NCI-H774 (cell line): ENCODE measurements at regions not wholly inside any gene's neighbourhood (a gene's known extent, or its start where the extent isn't known, plus 50 kb on each side); places are given as distances from the start of the nearest gene placed in this dataset.

ENCODE experiments used
- DNase-seq: peaks from one replicate; lab custom pipeline; 2025; lab: John Stamatoyannopoulos, UW

DNA sequence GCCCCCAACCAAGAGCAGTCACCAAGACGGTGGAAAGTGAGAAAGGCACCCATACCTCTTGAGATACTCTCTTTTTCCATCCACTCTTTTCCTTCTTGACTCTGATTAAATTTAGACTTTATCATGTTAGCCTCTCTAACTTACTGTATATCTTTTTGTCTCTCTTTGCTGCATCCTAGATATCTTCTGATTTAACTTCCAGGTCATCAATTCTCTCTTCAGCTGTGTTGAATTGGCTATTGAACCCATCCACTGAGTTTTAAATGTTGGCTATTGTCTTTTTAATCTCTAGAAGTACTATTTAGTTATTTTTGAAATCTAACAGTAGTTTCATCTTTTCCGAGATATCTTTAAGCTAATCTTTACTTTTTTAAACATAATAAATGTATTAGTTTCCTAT is 78.3 kb upstream of the MBOAT2 start:
- no peak for DNase-seq

DNA sequence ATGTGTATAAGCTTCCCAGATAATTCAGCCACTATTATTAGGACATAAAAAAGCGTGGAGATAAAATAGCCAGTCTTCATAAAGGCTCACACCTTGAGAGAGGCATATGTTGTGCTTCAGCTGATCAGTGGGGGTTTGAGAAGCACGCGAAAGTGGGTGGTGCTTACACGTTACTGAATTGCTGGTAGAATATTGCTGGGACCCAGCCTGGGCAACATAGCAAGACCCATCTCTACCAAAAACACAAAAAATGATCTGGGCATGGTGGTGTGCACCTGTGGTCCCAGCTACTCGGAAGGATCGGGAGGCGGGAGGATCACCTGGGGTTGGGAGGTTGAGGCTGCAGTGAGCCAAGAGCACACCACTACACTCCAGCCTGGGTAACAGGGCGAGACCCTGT is 74.9 kb upstream of the MBOAT2 start:
- DNase-seq = no peak

DNA sequence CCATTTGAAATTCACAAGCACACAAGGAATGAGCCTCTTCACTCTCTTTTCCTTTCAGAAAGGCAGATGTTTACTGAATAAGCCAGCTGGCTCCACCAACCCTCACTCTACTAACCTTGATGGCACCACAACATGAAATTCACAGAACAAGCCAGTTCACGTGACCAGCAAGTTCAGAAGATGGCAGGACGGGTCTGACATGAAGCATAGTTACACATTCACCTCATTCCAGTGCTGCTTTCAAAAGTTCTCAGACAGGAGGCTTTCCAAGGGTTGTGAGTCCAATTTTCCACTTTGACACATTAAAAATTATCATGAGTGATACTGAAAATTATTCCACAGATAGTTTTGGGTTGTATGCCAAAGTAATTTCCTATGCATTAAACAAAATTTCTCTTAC is 74.2 kb upstream of the MBOAT2 start:
- DNase-seq = no peak

DNA sequence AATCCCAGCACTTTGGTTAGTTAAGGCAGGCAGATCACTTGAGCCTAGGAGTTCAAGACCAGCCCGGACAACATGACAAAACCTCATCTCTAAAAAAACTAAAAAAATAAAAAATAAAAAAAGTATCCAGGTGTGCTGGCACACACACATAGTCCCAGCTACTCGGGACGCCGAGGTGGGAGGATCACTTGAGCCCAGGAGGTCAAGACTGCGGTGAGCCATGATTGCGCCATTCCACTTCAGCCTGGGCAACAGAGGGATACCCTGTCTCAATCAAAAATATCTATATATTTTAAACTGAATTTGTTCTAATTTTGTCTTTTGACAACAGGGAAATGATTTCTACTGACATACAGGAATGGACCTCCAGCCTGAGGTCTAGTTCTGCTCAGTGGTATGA is 73.3 kb upstream of the MBOAT2 start:
- DNase-seq = no peak

DNA sequence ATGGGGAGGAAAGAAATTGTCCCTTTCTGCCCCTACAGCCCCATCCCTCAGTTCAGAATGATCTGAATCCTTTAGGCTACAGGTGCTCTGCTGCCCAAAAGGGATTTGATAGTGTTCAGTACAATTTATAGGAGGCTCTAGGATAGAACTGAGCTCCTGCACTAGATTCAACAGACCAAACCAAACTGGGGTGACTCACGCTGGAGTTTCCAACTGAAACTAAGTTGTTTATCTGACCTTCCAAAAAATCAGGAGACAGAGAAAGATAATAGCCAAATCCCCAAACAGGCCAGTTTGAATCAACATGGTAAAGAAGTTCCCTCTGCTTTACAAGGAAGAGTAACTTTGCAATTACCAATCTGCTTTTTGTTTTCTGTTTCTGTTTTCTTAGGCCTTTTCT is 72.7 kb upstream of the MBOAT2 start:
- no peak for DNase-seq

DNA sequence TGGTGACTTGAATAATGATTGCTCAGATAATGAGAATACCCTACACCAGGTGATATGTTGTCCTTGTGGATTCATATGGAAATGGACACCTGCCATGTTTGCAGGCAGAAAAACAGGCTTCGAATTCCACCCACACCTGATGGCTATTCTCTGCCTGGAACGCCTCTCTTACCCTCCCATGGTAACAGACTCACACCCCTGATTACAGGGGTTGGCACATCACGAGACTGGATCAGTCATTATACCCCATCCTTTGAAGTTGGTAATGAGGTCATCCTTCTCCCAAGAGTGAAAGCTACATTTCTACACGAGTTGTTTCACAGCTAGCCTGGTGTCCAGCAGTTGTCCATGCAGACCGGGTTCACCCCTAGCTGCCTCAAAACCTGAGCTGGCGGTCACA is 71.4 kb upstream of the MBOAT2 start:
- peak; percentile 56 for DNase-seq

DNA sequence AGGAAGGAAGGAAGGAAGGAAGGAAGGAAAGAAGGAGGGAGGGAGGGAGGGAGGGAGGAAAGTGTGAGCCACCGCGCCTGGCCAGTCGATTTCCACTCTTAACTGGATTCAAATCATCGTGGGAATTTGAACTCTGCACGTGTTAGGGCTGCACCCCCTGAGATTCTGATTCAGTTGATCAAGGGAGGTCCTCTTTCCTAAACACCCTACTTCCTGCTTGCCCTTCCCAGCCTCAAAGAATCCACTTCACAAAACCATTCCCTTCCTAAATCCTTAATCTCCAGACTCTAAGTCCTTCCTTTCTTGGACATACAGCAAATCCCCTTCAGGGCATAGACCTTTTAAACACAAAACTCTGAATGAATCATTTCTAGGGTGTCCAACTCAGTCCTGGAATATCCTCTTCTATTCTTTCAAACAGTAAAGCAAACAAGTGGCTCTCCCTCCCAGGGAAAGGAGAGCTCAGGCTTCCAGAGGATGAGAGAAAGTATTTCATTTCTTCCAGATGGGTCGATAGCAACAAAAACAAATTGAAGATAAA is 68.2 kb upstream of the MBOAT2 start:
- DNase-seq = no peak

DNA sequence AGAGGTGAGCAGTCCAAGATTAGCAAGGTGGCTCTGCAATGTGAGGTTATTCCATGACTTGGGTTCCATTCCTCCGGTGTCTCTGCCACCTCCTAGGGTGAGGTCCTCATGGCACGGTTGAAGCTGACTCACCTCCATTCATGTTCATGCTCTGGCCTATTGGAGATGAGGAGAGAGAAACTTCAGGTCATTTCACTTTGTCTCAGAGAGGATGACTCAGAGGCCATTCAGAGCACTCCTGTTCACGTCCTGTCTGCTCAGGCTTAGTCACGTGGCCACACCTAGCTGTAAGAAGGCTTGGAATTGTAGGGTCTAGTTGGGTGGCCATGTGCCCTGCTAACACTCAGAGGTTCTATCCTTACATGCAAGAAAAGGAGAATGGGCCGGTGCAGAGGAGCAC is 67.5 kb upstream of the MBOAT2 start:
- no peak for DNase-seq

DNA sequence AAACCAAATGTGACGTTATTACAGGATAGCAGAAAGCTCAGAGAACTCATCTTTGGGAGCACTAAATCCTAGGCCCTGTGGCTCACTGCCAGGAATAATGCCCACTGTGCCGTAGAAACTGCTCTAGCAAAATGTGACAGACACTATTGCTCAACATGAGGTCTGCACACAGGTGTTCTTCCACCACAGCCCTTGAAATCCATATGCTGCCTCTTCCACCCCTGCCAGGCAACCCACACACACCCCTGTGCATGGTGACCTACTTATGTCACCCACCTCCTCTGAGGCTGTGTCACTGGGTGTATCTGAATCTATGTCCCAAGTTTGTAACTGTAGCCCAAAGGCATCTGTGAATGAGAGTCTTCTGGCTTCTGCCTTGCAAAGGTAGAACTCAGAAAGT is 66.1 kb upstream of the MBOAT2 start:
- DNase-seq = no peak

DNA sequence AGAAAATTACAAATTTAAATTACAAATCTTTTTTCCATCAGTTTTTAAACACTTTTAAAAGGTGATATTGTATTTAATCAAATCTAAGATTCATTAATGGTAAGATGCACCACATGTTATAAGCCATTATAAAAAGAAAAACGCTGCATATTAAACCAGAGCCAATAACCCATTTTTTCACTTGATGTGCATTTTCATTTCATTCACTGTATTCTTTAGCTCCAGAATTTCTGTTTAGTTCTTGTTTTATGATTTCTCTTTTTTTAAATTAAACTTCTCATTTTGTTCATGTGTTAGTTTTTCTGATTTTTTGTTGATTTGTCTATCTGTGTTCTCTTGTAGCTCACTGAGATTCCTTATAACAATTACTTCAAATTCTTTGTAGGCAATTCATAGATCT is 62.4 kb upstream of the MBOAT2 start:
- DNase-seq = no peak

DNA sequence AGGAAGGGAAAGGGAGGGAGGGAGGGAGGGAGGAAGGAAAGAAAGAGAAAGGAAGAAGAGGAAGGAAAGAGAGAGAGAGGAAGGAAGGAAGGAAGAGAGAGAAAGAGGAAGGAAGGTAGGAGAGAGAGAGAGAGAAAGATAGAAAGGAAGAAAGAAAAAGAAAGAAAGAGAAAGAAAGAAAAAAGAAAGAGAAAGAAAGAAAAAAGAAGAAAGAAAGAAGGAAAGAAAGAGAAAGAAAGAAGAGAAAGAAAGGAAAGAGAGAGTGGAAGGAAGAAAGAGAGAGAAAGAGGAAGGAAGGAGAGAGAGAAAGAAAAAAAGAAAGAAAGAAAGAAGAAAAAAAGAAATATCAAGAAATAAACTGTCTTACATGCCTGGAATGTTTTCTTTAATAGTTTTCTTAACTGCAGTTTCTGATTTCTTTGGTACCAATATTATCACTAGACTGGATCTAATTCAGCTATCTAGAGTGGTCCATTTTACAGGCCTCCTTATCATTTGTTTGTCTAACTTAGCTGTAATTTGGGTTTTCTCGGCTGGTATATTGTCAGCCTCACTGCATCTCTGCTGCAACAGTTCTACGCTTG is 59.6 kb upstream of the MBOAT2 start:
- DNase-seq = no peak

DNA sequence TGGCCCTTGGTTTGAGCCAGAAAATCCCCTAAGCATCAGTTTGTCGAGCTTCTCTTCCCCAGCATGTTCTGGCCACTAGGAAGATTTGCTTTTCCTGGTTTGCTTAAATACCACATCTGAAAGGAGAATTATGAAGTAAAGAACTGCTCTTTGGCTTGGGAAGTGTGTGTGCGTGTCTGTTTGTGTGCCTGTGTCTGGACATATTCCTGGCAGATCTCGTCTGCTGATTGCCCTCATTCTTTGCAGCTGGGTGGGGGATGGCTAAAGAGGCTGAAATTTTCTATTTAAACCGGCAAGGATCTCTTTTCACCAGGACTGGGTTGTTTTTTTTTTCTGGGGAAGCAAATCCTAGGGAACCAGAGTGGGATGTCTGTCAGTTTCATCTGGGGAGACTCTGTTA is 57.3 kb upstream of the MBOAT2 start:
- DNase-seq = no peak

DNA sequence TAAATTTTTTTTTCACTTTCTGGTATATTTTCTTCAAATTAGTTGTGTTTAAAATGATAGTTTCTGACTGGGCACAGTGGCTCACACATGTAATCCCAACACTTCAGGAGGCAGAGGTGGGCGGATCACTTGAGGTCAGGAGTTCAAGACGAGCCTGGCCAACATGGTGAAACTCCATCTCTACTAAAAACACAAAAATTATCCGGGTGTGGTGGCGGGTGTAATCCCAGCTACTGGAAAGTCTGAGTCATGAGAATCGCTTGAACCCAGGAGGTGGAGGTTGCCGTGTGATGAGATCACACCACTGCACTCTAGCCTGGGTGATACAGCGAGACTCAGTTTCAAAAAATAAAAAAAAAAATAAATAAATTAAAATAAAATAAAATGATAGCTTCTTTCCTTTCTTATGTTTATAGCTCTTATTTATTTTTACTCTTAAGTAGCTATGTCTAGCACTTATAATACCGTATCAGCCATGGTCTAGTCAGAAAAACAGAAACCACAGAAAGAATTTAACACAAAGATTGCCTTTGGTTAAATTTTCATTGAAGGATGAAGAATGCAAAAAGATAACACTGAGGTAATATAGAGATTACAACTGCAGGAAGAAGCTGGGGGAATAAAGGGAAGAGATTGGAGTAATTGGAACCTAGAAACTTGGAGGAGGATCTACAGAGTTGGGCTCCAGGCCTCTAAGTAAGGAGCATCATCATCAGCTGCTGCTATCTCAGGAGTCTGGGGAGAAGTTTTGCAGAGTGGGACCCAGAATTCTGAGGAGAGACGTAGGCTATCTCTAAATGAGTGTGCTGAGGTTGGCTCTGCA is 54.7 kb upstream of the MBOAT2 start:
- no peak for DNase-seq

DNA sequence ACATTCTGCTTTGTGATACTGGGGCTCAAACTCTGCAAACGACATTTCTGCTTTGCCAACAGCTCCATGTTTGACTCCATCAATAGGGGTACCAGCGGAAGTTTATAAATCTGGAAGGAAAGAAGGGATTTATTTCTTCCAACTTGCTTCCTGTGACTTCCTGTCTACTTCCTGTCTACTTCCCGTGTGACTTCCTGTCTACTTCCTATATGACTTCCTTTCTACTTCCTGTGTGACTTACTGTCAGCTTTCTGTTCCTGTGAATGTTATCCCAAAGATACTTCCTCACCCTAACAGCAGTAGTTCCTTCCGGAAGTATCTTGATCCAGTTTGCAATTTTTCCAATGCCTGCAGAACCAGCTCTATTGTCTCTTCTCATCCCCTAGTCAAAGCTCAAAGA is 52.0 kb upstream of the MBOAT2 start:
- DNase-seq = no peak

DNA sequence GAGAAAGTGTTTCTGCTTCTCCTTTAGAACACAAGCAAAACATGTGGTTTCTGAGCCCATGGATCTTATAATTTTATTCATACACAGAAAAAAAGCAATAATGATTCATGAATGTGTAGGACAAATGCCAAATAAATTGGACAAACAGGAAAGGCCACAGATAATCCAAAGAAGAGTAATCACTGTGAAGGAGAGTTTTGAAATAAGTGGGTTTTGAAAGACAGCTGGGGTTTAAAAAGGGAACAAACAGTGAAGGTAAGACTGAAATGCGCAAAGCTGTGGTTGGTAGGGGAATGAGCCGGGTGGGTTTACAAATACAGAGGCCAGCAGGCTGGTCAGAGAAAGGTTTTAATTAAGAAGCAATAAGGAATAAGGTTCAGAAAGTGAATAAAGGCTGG is 50.0 kb upstream of the MBOAT2 start:
- DNase-seq = no peak
